Neural progenitor cell (in vitro differentiated cells): ENCODE measurements at regions not wholly inside any gene's neighbourhood (a gene's known extent, or its start where the extent isn't known, plus 50 kb on each side); places are given as distances from the start of the nearest gene placed in this dataset.

Source experiments
- EZH2 ChIP-seq: fragments of 200-600 bp; sonication (generic); IDR thresholded peaks from 2 replicates; pipeline ENCODE4 v1.6.1; 2017; ENCODE audit warnings: antibody characterized with exemption, mild to moderate bottlenecking, moderate library complexity
- EZH2phosphoT487 ChIP-seq: fragments of 200-600 bp; sonication (generic); IDR thresholded peaks from 2 replicates; pipeline ENCODE4 v1.6.1; 2017; ENCODE audit warnings: antibody characterized with exemption
- TF ChIP-seq, protein P1 (sequence below): fragments of 200-600 bp; sonication (generic); IDR thresholded peaks from 2 replicates; pipeline ENCODE4 v1.5.1; 2017; ENCODE audit warnings: antibody characterized with exemption, mild to moderate bottlenecking

DNA sequence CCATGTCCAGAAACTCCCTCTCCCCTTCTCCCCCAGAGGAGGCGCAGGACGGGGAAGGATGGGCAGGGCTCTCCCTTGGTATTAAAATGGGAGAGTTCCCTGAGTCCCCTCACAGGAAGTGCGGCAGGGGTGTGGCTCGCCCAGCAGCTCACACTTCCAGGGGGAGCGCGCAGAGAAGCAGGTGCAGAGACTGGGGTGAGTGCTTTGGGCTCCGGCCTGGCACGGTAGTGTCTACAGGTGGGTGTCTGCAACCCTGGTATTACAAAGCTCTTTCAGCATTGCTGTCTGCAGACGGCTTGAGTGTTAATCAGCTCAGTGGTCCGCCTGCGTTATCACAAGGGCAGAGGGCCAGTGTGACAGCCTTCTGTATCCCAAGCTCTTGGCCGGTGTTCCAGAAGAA, 114.9 kb upstream of the FBXL7 start:
- TF ChIP-seq, protein P1, sequence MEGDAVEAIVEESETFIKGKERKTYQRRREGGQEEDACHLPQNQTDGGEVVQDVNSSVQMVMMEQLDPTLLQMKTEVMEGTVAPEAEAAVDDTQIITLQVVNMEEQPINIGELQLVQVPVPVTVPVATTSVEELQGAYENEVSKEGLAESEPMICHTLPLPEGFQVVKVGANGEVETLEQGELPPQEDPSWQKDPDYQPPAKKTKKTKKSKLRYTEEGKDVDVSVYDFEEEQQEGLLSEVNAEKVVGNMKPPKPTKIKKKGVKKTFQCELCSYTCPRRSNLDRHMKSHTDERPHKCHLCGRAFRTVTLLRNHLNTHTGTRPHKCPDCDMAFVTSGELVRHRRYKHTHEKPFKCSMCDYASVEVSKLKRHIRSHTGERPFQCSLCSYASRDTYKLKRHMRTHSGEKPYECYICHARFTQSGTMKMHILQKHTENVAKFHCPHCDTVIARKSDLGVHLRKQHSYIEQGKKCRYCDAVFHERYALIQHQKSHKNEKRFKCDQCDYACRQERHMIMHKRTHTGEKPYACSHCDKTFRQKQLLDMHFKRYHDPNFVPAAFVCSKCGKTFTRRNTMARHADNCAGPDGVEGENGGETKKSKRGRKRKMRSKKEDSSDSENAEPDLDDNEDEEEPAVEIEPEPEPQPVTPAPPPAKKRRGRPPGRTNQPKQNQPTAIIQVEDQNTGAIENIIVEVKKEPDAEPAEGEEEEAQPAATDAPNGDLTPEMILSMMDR, result no peak
- TF ChIP-seq EZH2 (no peak), EZH2phosphoT487 (no peak)
